ENCODE measurements at regions not wholly inside any gene's neighbourhood (a gene's known extent, or its start where the extent isn't known, plus 50 kb on each side); places are given as distances from the start of the nearest gene placed in this dataset.
A peak's percentile ranks its signal among the peaks of the same experiment; 100 is the strongest.

GRCh38 chr7:155916926-155917655 lies 104.8 kb upstream of the SHH start:
- Mint-ChIP-seq H3K9me3 (ENCODE audit: unreplicated experiment) (peaks cover 21% of the 10 kb centered on the region), H3K36me3 (ENCODE audit: insufficient read depth, unreplicated experiment) (no peaks in the 10 kb centered on the region), H3K4me3 (ENCODE audit: unreplicated experiment) (no peak overlapping the region), H3K4me1 (ENCODE audit: low read depth, unreplicated experiment) (peaks cover 19% of the 10 kb centered on the region), H3K27ac (ENCODE audit: unreplicated experiment) (no peak overlapping the region), H3K27me3 (ENCODE audit: insufficient read depth, unreplicated experiment) (peaks cover under 1% of the 10 kb centered on the region)
- ChIA-PET POLR2A (no interaction called here), CTCF (no interaction called here)
- Histone ChIP-seq H3K36me3 (ENCODE audit: control insufficient read depth, insufficient read depth, low read length) (no peaks in the 10 kb centered on the region), H3K9me3 (no peaks in the 10 kb centered on the region; the same call in 1 of the 2 replicates), H3K4me1 (peaks cover 30% of the 10 kb centered on the region), H3K4me3 (ENCODE audit: low read depth, low read length) (no peak overlapping the region), H3K27me3 (replicated peaks; ENCODE audit: control insufficient read depth, insufficient read depth, low read length) (no peaks in the 10 kb centered on the region)
- peak in 1 of 2 experiments; percentile 13 for DNase-seq
- TF ChIP-seq, protein P1, sequence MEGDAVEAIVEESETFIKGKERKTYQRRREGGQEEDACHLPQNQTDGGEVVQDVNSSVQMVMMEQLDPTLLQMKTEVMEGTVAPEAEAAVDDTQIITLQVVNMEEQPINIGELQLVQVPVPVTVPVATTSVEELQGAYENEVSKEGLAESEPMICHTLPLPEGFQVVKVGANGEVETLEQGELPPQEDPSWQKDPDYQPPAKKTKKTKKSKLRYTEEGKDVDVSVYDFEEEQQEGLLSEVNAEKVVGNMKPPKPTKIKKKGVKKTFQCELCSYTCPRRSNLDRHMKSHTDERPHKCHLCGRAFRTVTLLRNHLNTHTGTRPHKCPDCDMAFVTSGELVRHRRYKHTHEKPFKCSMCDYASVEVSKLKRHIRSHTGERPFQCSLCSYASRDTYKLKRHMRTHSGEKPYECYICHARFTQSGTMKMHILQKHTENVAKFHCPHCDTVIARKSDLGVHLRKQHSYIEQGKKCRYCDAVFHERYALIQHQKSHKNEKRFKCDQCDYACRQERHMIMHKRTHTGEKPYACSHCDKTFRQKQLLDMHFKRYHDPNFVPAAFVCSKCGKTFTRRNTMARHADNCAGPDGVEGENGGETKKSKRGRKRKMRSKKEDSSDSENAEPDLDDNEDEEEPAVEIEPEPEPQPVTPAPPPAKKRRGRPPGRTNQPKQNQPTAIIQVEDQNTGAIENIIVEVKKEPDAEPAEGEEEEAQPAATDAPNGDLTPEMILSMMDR (IDR thresholded peaks at IDR 0.05; ENCODE audit: insufficient read depth in 1 of 2, low read depth in 1 of 2, low read length in 1 of 2, severe bottlenecking in 1 of 2, unreplicated experiment in 1 of 2) = no peak
- intact Hi-C loops (cut with micrococcal nuclease; ENCODE audit: unreplicated experiment) = no loop called here
- BruUV-seq (replicated peaks) = no TSS peak

- Histone ChIP-seq H3K4me1 (peaks cover 11% of the 10 kb centered on the region), H3K36me3 (ENCODE audit: control insufficient read depth, insufficient read depth, low read length) (no peaks in the 10 kb centered on the region), H3K4me3 (ENCODE audit: low read depth, low read length) (no peak overlapping the region), H3K27me3 (replicated peaks; ENCODE audit: control insufficient read depth, insufficient read depth, low read length) (no peaks in the 10 kb centered on the region), H3K9me3 (no peaks in the 10 kb centered on the region; the same call in 1 of the 2 replicates)
- TF ChIP-seq, protein P1 (IDR thresholded peaks at IDR 0.05; ENCODE audit: insufficient read depth in 1 of 2, low read depth in 1 of 2, low read length in 1 of 2, severe bottlenecking in 1 of 2, unreplicated experiment in 1 of 2) = no peak
- BruUV-seq (replicated peaks) = no TSS peak
- intact Hi-C loops (cut with micrococcal nuclease; ENCODE audit: unreplicated experiment) = no loop called here
- ChIA-PET CTCF (no interaction called here), POLR2A (no interaction called here)
- H3K4me3 Mint-ChIP-seq (ENCODE audit: unreplicated experiment) = no peak overlapping the region
- H3K4me1 Mint-ChIP-seq (ENCODE audit: low read depth, unreplicated experiment) = peaks cover 13% of the 10 kb centered on the region
- peaks cover 43% of the 10 kb centered on the region for H3K9me3 Mint-ChIP-seq (ENCODE audit: unreplicated experiment)
- DNase-seq = peak in 1 of 2 experiments; percentile 21
- peaks cover 3% of the 10 kb centered on the region for H3K27me3 Mint-ChIP-seq (ENCODE audit: insufficient read depth, unreplicated experiment)
- H3K36me3 Mint-ChIP-seq (ENCODE audit: insufficient read depth, unreplicated experiment) = no peaks in the 10 kb centered on the region
- H3K27ac Mint-ChIP-seq (ENCODE audit: unreplicated experiment) = no peak overlapping the region
Observed at GRCh38 chr7:155914341-155914740, 102.1 kb upstream of the SHH start.

GRCh38 chr7:155913719-155914118 lies 101.5 kb upstream of the SHH start:
- TF ChIP-seq, protein P1 (IDR thresholded peaks at IDR 0.05; ENCODE audit: insufficient read depth in 1 of 2, low read depth in 1 of 2, low read length in 1 of 2, severe bottlenecking in 1 of 2, unreplicated experiment in 1 of 2) = no peak
- intact Hi-C loops (cut with micrococcal nuclease; ENCODE audit: unreplicated experiment) = no loop called here
- Mint-ChIP-seq H3K4me3 (ENCODE audit: unreplicated experiment) (no peak overlapping the region), H3K27me3 (ENCODE audit: insufficient read depth, unreplicated experiment) (peaks cover 3% of the 10 kb centered on the region), H3K27ac (ENCODE audit: unreplicated experiment) (no peak overlapping the region), H3K4me1 (ENCODE audit: low read depth, unreplicated experiment) (peaks cover 7% of the 10 kb centered on the region), H3K36me3 (ENCODE audit: insufficient read depth, unreplicated experiment) (no peaks in the 10 kb centered on the region), H3K9me3 (ENCODE audit: unreplicated experiment) (peaks cover 42% of the 10 kb centered on the region)
- ChIA-PET CTCF (no interaction called here), POLR2A (no interaction called here)
- no peak overlapping the region for H3K4me3 ChIP-seq (ENCODE audit: low read depth, low read length)
- H3K4me1 ChIP-seq = peaks cover 5% of the 10 kb centered on the region
- no peaks in the 10 kb centered on the region for H3K36me3 ChIP-seq (ENCODE audit: control insufficient read depth, insufficient read depth, low read length)
- no peaks in the 10 kb centered on the region for H3K27me3 ChIP-seq (replicated peaks; ENCODE audit: control insufficient read depth, insufficient read depth, low read length)
- BruUV-seq (replicated peaks) = no TSS peak
- no peaks in the 10 kb centered on the region; the same call in 1 of the 2 replicates for H3K9me3 ChIP-seq
- no peak for DNase-seq
